ENCODE measurements at regions not wholly inside any gene's neighbourhood (a gene's known extent, or its start where the extent isn't known, plus 50 kb on each side); places are given as distances from the start of the nearest gene placed in this dataset.

DNA sequence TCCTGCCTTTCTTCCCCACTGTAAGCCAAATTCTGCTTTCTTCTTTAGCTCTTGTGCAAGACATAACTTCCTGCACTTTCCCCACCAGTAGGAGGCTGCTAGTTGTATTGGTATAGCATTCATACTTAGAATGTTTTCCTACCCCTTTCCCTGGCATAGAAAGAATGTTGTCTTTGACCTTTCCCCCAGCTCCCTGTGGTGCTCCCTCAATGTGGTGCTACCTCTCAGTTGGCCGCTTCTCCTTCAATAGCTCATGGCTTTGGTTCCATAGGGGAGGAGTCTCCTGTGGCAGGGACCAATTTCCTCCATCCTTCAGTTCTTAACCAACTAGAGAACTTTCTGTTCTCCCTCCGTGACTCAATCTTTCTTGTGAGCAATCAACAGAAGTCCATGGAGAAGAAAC, 67.5 kb upstream of the AKAP13 start:
- H3K27ac Mint-ChIP-seq = peak overlapping the region; percentile 93
- peak overlapping the region; percentile 48 for H3K4me3 Mint-ChIP-seq
- no peaks in the 10 kb centered on the region for H3K9me3 Mint-ChIP-seq
- peak; percentile 13 for DNase-seq
- H3K4me1 Mint-ChIP-seq (ENCODE audit: low read depth) = peaks cover 60% of the 10 kb centered on the region
- TF ChIP-seq CTCF (IDR thresholded peaks at IDR 0.05) = peak; percentile 54
- no peaks in the 10 kb centered on the region for H3K36me3 Mint-ChIP-seq (ENCODE audit: low read depth)
- H3K27me3 Mint-ChIP-seq (ENCODE audit: insufficient read depth) = no peaks in the 10 kb centered on the region

DNA sequence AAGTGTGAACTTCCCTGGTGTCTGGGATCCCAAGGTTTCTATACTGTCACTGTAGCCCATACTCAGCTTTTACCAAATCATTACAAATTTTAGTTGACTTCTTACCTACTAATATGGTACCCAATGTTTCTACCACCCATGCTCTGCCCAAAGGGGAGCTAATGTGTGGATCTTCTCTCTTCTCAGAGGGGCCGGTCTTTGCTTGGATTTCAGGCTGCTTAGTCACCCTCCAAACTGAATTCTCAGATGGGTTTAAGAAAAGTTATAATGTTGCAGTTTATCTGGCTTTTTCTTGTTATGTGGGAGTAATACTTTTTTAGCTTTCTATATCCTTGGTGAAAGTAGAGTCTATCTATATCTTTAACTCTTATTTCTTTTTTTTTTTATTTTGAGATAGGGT, 67.1 kb upstream of the AKAP13 start:
- no peak for TF ChIP-seq CTCF (IDR thresholded peaks at IDR 0.05)
- no peaks in the 10 kb centered on the region for H3K27me3 Mint-ChIP-seq (ENCODE audit: insufficient read depth)
- no peaks in the 10 kb centered on the region for H3K9me3 Mint-ChIP-seq
- peak overlapping the region; percentile 48 for H3K4me3 Mint-ChIP-seq
- peaks cover 64% of the 10 kb centered on the region for H3K4me1 Mint-ChIP-seq (ENCODE audit: low read depth)
- no peak for DNase-seq
- H3K27ac Mint-ChIP-seq = peak overlapping the region; percentile 93
- no peaks in the 10 kb centered on the region for H3K36me3 Mint-ChIP-seq (ENCODE audit: low read depth)

DNA sequence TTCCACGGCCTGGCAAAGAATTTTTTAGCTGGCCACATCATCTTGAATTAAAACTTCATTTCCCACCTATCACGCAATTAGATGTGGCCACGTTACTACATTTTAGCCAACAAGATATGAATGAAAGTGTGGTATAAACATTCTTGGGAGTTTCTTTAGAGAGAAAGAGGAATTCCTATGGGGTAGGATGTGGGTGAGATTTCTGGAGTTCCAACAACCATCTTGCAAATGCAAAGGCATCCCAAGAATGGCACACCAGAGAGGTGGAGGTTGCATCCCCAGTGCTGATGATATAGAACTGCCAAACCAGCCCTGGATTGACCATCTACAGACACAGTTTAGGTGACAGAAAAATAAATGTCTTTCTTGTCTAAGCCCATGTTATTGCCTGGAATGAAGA, 66.3 kb upstream of the AKAP13 start:
- TF ChIP-seq CTCF (IDR thresholded peaks at IDR 0.05) = no peak
- H3K4me1 Mint-ChIP-seq (ENCODE audit: low read depth) = peaks cover 72% of the 10 kb centered on the region
- H3K9me3 Mint-ChIP-seq = no peaks in the 10 kb centered on the region
- H3K27ac Mint-ChIP-seq = peak overlapping the region; percentile 66
- no peak for DNase-seq
- no peaks in the 10 kb centered on the region for H3K36me3 Mint-ChIP-seq (ENCODE audit: low read depth)
- no peaks in the 10 kb centered on the region for H3K27me3 Mint-ChIP-seq (ENCODE audit: insufficient read depth)
- peak overlapping the region; percentile 9; the same call in 1 of the 2 replicates for H3K4me3 Mint-ChIP-seq

GRCh38 chr15:85314633-85315032, 65.8 kb upstream of the AKAP13 start:
- no peak for TF ChIP-seq CTCF (IDR thresholded peaks at IDR 0.05)
- H3K4me1 Mint-ChIP-seq (ENCODE audit: low read depth) = peaks cover 77% of the 10 kb centered on the region
- H3K36me3 Mint-ChIP-seq (ENCODE audit: low read depth) = no peaks in the 10 kb centered on the region
- no peaks in the 10 kb centered on the region for H3K27me3 Mint-ChIP-seq (ENCODE audit: insufficient read depth)
- no peaks in the 10 kb centered on the region for H3K9me3 Mint-ChIP-seq
- no peak overlapping the region; the same call in 1 of the 2 replicates for H3K27ac Mint-ChIP-seq
- 0 out of 2 replicates have a peak overlapping the region, but pooled peaks have one; percentile 0 for H3K4me3 Mint-ChIP-seq
- no peak for DNase-seq

DNA sequence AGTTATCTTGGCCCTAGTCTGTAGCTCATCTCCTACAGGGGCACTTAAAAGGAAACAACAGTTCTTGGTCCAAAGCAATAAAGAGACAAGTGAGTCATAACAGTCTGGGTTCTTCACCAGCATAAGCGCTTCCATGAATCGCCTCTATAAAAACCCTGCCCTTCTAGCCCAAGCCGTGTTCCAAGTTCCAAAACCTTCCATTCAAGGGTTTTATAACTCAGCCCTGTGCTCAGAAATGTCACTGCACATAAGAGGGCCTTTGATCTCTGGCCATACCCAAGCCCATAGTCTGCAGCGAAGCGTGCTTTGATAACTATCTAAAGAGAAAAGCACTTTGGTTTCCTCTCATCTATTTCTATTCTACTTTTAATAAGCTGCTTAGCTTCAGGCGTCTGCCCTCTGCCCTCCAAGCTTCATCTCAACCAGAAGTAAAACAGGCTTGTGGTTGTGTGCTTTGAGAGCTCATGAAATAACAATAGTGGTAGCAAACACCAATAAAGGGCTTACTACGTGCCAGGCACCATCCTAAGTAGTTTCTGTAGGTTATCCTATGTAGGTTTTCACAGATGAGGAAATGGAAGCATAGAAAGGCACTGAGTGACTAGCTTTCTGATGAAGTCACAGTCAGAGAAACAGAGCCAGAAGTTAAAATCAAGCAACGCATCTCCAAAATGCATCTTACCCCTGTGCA, 64.0 kb upstream of the AKAP13 start:
- TF ChIP-seq CTCF (IDR thresholded peaks at IDR 0.05) = no peak
- Mint-ChIP-seq H3K9me3 (no peaks in the 10 kb centered on the region), H3K36me3 (ENCODE audit: low read depth) (peaks cover 8% of the 10 kb centered on the region; the same call in 1 of the 2 replicates), H3K4me1 (ENCODE audit: low read depth) (peaks cover 84% of the 10 kb centered on the region), H3K27ac (peak overlapping the region; percentile 91), H3K27me3 (ENCODE audit: insufficient read depth) (no peaks in the 10 kb centered on the region), H3K4me3 (peak overlapping the region; percentile 80)
- DNase-seq = peak; percentile 89
